Right lobe of liver (tissue), 4 donors: ENCODE measurements at regions not wholly inside any gene's neighbourhood (a gene's known extent, or its start where the extent isn't known, plus 50 kb on each side); places are given as distances from the start of the nearest gene placed in this dataset.

ENCODE experiments used
- CTCF ChIP-seq, 4 donors: fragments of 200-600 bp in 3 of 4; fragments of 450-650 bp in 1 of 4; IDR thresholded peaks; one replicate each; pipeline versions ENCODE4 v1.5.1 to v1.8.0; 2016 to 2022; ENCODE audit warnings: antibody characterized with exemption in 4 of 4, mild to moderate bottlenecking in 2 of 4
- POLR2A ChIP-seq: fragments of 450-650 bp; IDR thresholded peaks from one replicate; pipeline ENCODE4 v1.6.1; 2017; ENCODE audit warnings: antibody characterized with exemption, mild to moderate bottlenecking
- donor health status: DM: no; HTN: no; CAD: no.
- donor health status: DM: no; HTN: no; CAD: no.
- donor health status: DM: no; HTN: yes; CAD: no.

DNA sequence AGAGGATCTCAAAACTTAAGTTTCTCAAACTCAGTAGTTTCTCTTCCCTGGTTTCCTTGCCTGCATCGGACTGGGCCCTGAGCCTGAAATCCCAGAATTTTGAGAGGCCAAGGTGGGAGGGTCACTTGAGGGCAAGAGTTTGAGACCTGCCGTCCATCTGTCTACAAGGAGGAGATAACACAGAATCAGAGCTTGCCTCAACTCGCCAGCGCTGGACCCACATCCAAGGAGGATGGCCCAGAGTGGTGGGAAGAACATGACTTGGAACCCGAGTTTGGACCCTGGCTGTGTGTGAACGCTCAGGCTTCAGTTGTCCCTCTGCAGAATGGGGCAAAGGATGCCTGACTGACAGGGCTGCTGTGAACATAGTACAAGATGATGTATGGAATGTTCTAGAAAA lies 80.1 kb downstream of the MCFD2 start:
- TF ChIP-seq CTCF (IDR thresholded peaks at IDR 0.05) (no peak), POLR2A (no peak)
